BJ (cell line): ENCODE measurements at regions not wholly inside any gene's neighbourhood (a gene's known extent, or its start where the extent isn't known, plus 50 kb on each side); places are given as distances from the start of the nearest gene placed in this dataset.

ENCODE experiments used
- CTCF ChIA-PET: fragments of 350-600 bp; formaldehyde crosslinking; extraction: SDS; loops from one replicate; lab custom pipeline; 2021; ENCODE audit warnings: antibody characterized with exemption, inconsistent platforms; lab: Yijun Ruan, JAX
- POLR2A ChIA-PET: fragments of 300-600 bp; sonication (Branson Sonifier 250); formaldehyde crosslinking; extraction: SDS; loops from one replicate; lab custom pipeline; 2021; ENCODE audit warnings: antibody characterized with exemption; lab: Charles Lee
- DNase-seq: peaks from one replicate; pipeline ENCODE4 v3.0.0-alpha.2; 2011; ENCODE audit warnings: low read depth
- H3K27me3 ChIP-seq: 2 replicates; pipeline ENCODE4 v1.6.0; 2011; ENCODE audit warnings: low read length; ENCODE audit not compliant: control insufficient read depth, insufficient read depth
- H3K36me3 ChIP-seq: 2 replicates; pipeline ENCODE4 v1.5.1; 2011; ENCODE audit warnings: low read length; ENCODE audit not compliant: control insufficient read depth, insufficient read depth
- H3K4me3 ChIP-seq: 2 replicates; pipeline ENCODE4 v1.5.1; 2011; ENCODE audit warnings: low read depth, mild to moderate bottlenecking, control low read depth, low read length
- CTCF ChIP-seq: IDR thresholded peaks from 2 replicates; pipeline ENCODE4 v1.5.1; 2011; ENCODE audit warnings: low read depth, mild to moderate bottlenecking, control low read depth, inconsistent platforms, low read length, moderate library complexity; ENCODE audit not compliant: insufficient read depth

- no peak for DNase-seq
- POLR2A ChIA-PET = no interaction called here
Observed at GRCh38 chr2:122636097-122636496, 880.6 kb downstream of the TSN start.

GRCh38 chr2:122639176-122639575 is 883.7 kb downstream of the TSN start:
- DNase-seq = no peak
- no peak for TF ChIP-seq CTCF
- Histone ChIP-seq H3K4me3 (no peak overlapping the region), H3K36me3 (no peaks in the 10 kb centered on the region; the same call in 1 of the 2 replicates), H3K27me3 (no peaks in the 10 kb centered on the region)
- ChIA-PET POLR2A (no interaction called here), CTCF (no interaction called here)

More at GRCh38 chr2:122636097-122636496, 880.6 kb downstream of the TSN start:
- H3K36me3 ChIP-seq = no peaks in the 10 kb centered on the region; the same call in 1 of the 2 replicates
- CTCF ChIA-PET = no interaction called here
- no peak for TF ChIP-seq CTCF
- no peaks in the 10 kb centered on the region for H3K27me3 ChIP-seq
- no peak overlapping the region for H3K4me3 ChIP-seq

- ChIA-PET POLR2A (no interaction called here), CTCF (no interaction called here)
- DNase-seq = no peak
- Histone ChIP-seq H3K4me3 (no peak overlapping the region), H3K36me3 (no peaks in the 10 kb centered on the region; the same call in 1 of the 2 replicates), H3K27me3 (no peaks in the 10 kb centered on the region)
- TF ChIP-seq CTCF = no peak
Observed at GRCh38 chr2:122639711-122640110, 884.3 kb downstream of the TSN start.

- no peak for TF ChIP-seq CTCF
- ChIA-PET CTCF (no interaction called here), POLR2A (no interaction called here)
- Histone ChIP-seq H3K4me3 (no peak overlapping the region), H3K36me3 (no peaks in the 10 kb centered on the region; the same call in 1 of the 2 replicates), H3K27me3 (no peaks in the 10 kb centered on the region)
- DNase-seq = peak; percentile 24
Observed at GRCh38 chr2:122643725-122644329, 888.4 kb downstream of the TSN start.

- H3K4me3 ChIP-seq = no peak overlapping the region
- CTCF ChIA-PET = interaction anchor here (1.2 kb wide), 1 partner anchor 14 kb away, joined by 5 read pairs; no protein-coding TSS in a partner anchor
- no peaks in the 10 kb centered on the region for H3K27me3 ChIP-seq
- no peak for DNase-seq
- TF ChIP-seq CTCF = no peak
- POLR2A ChIA-PET = no interaction called here
- no peaks in the 10 kb centered on the region for H3K36me3 ChIP-seq
Observed at GRCh38 chr2:122651236-122651635, 895.8 kb downstream of the TSN start.
